GM18508 (cell line): ENCODE measurements at regions not wholly inside any gene's neighbourhood (a gene's known extent, or its start where the extent isn't known, plus 50 kb on each side); places are given as distances from the start of the nearest gene placed in this dataset.

Source experiments
- ATAC-seq: cut with Tn5 transposase; IDR thresholded peaks from one replicate; pipeline ENCODE4 v1.9.1; 2021; ENCODE audit warnings: moderate number of reproducible peaks; ENCODE audit not compliant: insufficient read depth, unreplicated experiment

- no peak for ATAC-seq
These were observed 184.4 kb downstream of the TSHZ3 start for GRCh38 chr19:31164791-31165251.

- no peak for ATAC-seq
These were observed 188.8 kb downstream of the TSHZ3 start for GRCh38 chr19:31160336-31160926.

GRCh38 chr19:31154021-31154420 lies 195.2 kb downstream of the TSHZ3 start:
- no peak for ATAC-seq

GRCh38 chr19:31152906-31153305 lies 196.3 kb downstream of the TSHZ3 start:
- no peak for ATAC-seq

GRCh38 chr19:31149441-31149941 lies 199.7 kb downstream of the TSHZ3 start:
- no peak for ATAC-seq

GRCh38 chr19:31148671-31149070 lies 200.6 kb downstream of the TSHZ3 start:
- ATAC-seq = no peak

GRCh38 chr19:31147234-31147633 lies 202.0 kb downstream of the TSHZ3 start:
- no peak for ATAC-seq

- ATAC-seq = no peak
These were observed 202.6 kb downstream of the TSHZ3 start for GRCh38 chr19:31146546-31147183.

- ATAC-seq = no peak
These were observed 203.2 kb downstream of the TSHZ3 start for GRCh38 chr19:31146015-31146414.

- ATAC-seq = no peak
These were observed 204.2 kb downstream of the TSHZ3 start for GRCh38 chr19:31145007-31145406.

GRCh38 chr19:31144075-31144870 lies 205.0 kb downstream of the TSHZ3 start:
- no peak for ATAC-seq

- no peak for ATAC-seq
These were observed 207.9 kb downstream of the TSHZ3 start for GRCh38 chr19:31141301-31141700.

- ATAC-seq = no peak
These were observed 208.5 kb downstream of the TSHZ3 start for GRCh38 chr19:31140717-31141116.

- no peak for ATAC-seq
These were observed 209.2 kb downstream of the TSHZ3 start for GRCh38 chr19:31139871-31140505.

GRCh38 chr19:31138077-31138476 lies 211.2 kb downstream of the TSHZ3 start:
- no peak for ATAC-seq

GRCh38 chr19:31135841-31136240 lies 213.4 kb downstream of the TSHZ3 start:
- ATAC-seq = no peak

- ATAC-seq = no peak
These were observed 216.5 kb downstream of the TSHZ3 start for GRCh38 chr19:31132753-31133110.

- ATAC-seq = no peak
These were observed 220.9 kb downstream of the TSHZ3 start for GRCh38 chr19:31128291-31128690.

- ATAC-seq = no peak
These were observed 221.9 kb downstream of the TSHZ3 start for GRCh38 chr19:31127134-31127967.

GRCh38 chr19:31126236-31126635 lies 223.0 kb downstream of the TSHZ3 start:
- ATAC-seq = no peak
